Mesendoderm (in vitro differentiated cells): ENCODE measurements at regions not wholly inside any gene's neighbourhood (a gene's known extent, or its start where the extent isn't known, plus 50 kb on each side); places are given as distances from the start of the nearest gene placed in this dataset.

Experiments used
- DNase-seq: peaks from one replicate; pipeline ENCODE4 v3.0.0; 2013
- H2AK5ac ChIP-seq: 2 replicates; pipeline ENCODE4 v1.6.1; 2013; ENCODE audit warnings: low read length, inconsistent platforms
- H2BK120ac ChIP-seq: 2 replicates; pipeline ENCODE4 v1.6.1; 2013; ENCODE audit warnings: low read depth, mild to moderate bottlenecking, low read length, moderate library complexity, mixed read lengths
- H2BK15ac ChIP-seq: replicated peaks from 2 replicates; pipeline ENCODE4 v1.6.1; 2013; ENCODE audit warnings: low read depth, mild to moderate bottlenecking, moderate library complexity
- H2BK5ac ChIP-seq: 2 replicates; pipeline ENCODE4 v1.6.1; 2013; ENCODE audit warnings: low read length, inconsistent platforms
- H3K18ac ChIP-seq: 2 replicates; pipeline ENCODE4 v1.6.1; 2013; ENCODE audit warnings: mild to moderate bottlenecking, low read length, mixed read lengths
- H3K23ac ChIP-seq: one replicate; pipeline ENCODE4 v1.6.1; 2013; ENCODE audit warnings: low read length
- H3K27ac ChIP-seq: 2 replicates; pipeline ENCODE4 v1.5.1; 2013; ENCODE audit warnings: low read depth, mild to moderate bottlenecking, inconsistent platforms, low read length, moderate library complexity
- H3K27me3 ChIP-seq: 2 replicates; pipeline ENCODE4 v1.6.1; 2013; ENCODE audit warnings: low read length, control low read depth, mild to moderate bottlenecking, inconsistent platforms; ENCODE audit not compliant: insufficient read depth, poor library complexity
- H3K36me3 ChIP-seq: 2 replicates; pipeline ENCODE4 v1.6.1; 2013; ENCODE audit warnings: low read length, inconsistent platforms; ENCODE audit not compliant: control insufficient read depth, insufficient read depth
- H3K4ac ChIP-seq: one replicate; pipeline ENCODE4 v1.6.1; 2013; ENCODE audit warnings: low read depth, mild to moderate bottlenecking, low read length, moderate library complexity
- H3K4me1 ChIP-seq: 2 replicates; pipeline ENCODE4 v1.6.1; 2013; ENCODE audit warnings: low read depth, low read length, inconsistent platforms; ENCODE audit not compliant: control insufficient read depth
- H3K4me2 ChIP-seq: 2 replicates; pipeline ENCODE4 v1.6.1; 2013; ENCODE audit warnings: low read length
- H3K4me3 ChIP-seq: 2 replicates; pipeline ENCODE4 v1.5.1; 2013; ENCODE audit warnings: mild to moderate bottlenecking, low read length
- H3K56ac ChIP-seq: one replicate; pipeline ENCODE4 v1.6.1; 2013; ENCODE audit warnings: low read length
- H3K79me1 ChIP-seq: 2 replicates; pipeline ENCODE4 v1.6.1; 2013; ENCODE audit warnings: low read length, inconsistent platforms
- H3K79me2 ChIP-seq: 2 replicates; pipeline ENCODE4 v1.6.1; 2013; ENCODE audit warnings: mild to moderate bottlenecking, low read length; ENCODE audit not compliant: control insufficient read depth, insufficient read depth
- H3K9ac ChIP-seq: 2 replicates; pipeline ENCODE4 v1.6.1; 2013; ENCODE audit warnings: low read length, inconsistent platforms
- H4K5ac ChIP-seq: one replicate; pipeline ENCODE4 v1.6.1; 2013; ENCODE audit warnings: low read length
- H4K8ac ChIP-seq: one replicate; pipeline ENCODE4 v1.6.1; 2013; ENCODE audit warnings: low read depth, mild to moderate bottlenecking, control low read depth, low read length, moderate library complexity
- WGBS: extraction: QIAGEN DNeasy Blood & Tissue Kit; methylation state at CpG from one replicate; pipeline ENCODE4 v1.1.7; 2013; ENCODE audit warnings: low lambda C conversion rate, missing lambda C conversion rate; ENCODE audit not compliant: insufficient coverage; ENCODE audit errors: extremely low coverage; 5-methylcytosine and 5-hydroxymethylcytosine counted together

DNA sequence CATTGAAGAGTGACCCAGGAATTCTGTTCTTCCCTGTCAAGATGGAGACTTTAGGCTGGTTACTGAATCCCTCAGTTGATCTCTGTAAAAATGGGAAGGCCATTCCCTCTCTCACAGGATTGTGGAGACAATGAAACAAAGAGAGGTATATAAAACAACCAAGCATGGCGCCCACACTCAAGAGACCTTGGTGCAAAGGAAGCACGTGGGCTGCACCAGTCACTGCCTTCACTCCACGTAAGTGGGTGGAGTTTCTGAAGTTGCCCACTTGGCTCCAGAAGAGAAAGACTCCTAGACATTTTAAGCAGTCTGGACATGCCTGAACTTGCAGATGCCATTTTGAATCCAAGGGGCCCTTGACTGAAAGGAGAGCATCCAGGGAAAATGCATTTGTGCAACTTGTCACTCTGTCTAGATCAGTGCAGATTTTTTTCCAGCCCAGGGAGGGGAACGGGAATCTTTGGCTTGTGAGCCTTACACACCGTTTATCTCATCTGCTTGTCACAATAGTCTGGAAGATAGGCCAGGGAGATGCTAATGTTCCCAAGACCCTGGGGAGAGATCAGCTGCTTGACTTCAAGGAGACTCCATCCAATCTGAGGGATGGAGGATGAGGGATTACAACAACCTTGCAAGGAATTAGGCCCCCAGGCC is 96.9 kb upstream of the TBX3 start:
- Histone ChIP-seq H3K9ac (no peak overlapping the region), H4K8ac (no peak overlapping the region), H3K27me3 (no peaks in the 10 kb centered on the region), H3K79me2 (no peaks in the 10 kb centered on the region), H2BK120ac (no peak overlapping the region), H3K4me3 (no peak overlapping the region), H3K4ac (no peak overlapping the region), H3K4me2 (no peak overlapping the region), H3K36me3 (no peaks in the 10 kb centered on the region), H3K18ac (no peak overlapping the region), H2BK15ac (no peak overlapping the region), H2BK5ac (no peak overlapping the region), H3K56ac (no peak overlapping the region), H4K5ac (no peak overlapping the region), H3K79me1 (no peaks in the 10 kb centered on the region), H3K23ac (no peak overlapping the region), H2AK5ac (no peak overlapping the region), H3K27ac (no peak overlapping the region), H3K4me1 (no peaks in the 10 kb centered on the region)
- WGBS: no CpG with 5 or more reads among the region's 5 CpGs
- DNase-seq: peak; percentile 35

DNA sequence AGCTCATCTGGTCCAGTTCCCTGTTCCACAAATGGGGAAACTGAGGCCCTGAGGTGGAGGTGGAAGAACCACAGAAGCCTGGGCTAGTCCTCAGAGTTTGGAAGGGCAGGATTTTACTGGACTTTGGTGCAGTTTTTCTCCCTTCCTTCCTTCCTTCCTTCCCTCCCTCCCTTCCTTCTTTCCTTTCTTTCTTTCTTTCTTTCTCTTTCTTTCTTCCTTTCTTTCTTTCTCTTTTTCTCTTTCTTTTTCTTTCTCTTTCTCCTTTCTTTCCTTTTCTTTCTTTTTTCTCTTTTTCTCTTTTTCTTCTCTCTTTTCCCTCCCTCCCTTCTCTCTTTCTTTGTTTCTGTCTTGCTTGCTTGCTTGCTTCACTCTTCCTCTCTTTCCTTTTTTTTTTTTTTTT is 95.7 kb upstream of the TBX3 start:
- Histone ChIP-seq H3K56ac (no peak overlapping the region), H4K5ac (no peak overlapping the region), H3K4me2 (no peak overlapping the region), H3K23ac (no peak overlapping the region), H2AK5ac (no peak overlapping the region), H3K4me3 (no peak overlapping the region), H3K9ac (no peak overlapping the region), H3K4me1 (no peaks in the 10 kb centered on the region), H3K4ac (no peak overlapping the region), H4K8ac (no peak overlapping the region), H3K27ac (no peak overlapping the region), H3K18ac (no peak overlapping the region), H3K79me1 (no peaks in the 10 kb centered on the region), H3K27me3 (no peaks in the 10 kb centered on the region), H3K36me3 (no peaks in the 10 kb centered on the region), H3K79me2 (no peaks in the 10 kb centered on the region), H2BK120ac (no peak overlapping the region), H2BK15ac (no peak overlapping the region), H2BK5ac (no peak overlapping the region)
- DNase-seq: no peak

DNA sequence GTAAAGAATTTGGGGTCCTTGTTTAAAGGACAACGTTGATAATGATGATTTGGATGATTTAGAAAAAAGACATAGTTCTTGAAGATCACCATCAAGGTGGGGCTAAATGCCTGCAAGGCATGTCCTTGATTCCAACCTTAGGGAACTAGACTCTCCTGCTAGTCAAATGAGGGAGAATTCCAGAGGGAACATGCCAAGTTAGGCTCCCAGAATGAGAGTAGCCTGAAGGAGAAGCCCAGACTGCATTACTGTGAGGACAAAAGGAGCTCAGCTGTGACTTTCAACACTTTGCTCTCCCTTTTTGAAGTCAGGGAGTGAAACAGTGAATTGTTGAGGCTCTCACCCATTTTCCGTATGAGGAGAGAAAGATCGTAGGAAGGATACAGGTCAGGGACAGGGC is 95.2 kb upstream of the TBX3 start:
- Histone ChIP-seq H3K4me2 (no peak overlapping the region), H2BK120ac (no peak overlapping the region), H3K4ac (no peak overlapping the region), H2BK5ac (no peak overlapping the region), H3K79me2 (no peaks in the 10 kb centered on the region), H3K56ac (no peak overlapping the region), H3K79me1 (no peaks in the 10 kb centered on the region), H3K9ac (no peak overlapping the region), H2AK5ac (no peak overlapping the region), H4K8ac (no peak overlapping the region), H3K27me3 (no peaks in the 10 kb centered on the region), H3K4me1 (no peaks in the 10 kb centered on the region), H3K23ac (no peak overlapping the region), H4K5ac (no peak overlapping the region), H2BK15ac (no peak overlapping the region), H3K4me3 (no peak overlapping the region), H3K27ac (no peak overlapping the region), H3K36me3 (no peaks in the 10 kb centered on the region), H3K18ac (no peak overlapping the region)
- WGBS: no CpG with 5 or more reads among the region's 3 CpGs
- DNase-seq: peak; percentile 56

DNA sequence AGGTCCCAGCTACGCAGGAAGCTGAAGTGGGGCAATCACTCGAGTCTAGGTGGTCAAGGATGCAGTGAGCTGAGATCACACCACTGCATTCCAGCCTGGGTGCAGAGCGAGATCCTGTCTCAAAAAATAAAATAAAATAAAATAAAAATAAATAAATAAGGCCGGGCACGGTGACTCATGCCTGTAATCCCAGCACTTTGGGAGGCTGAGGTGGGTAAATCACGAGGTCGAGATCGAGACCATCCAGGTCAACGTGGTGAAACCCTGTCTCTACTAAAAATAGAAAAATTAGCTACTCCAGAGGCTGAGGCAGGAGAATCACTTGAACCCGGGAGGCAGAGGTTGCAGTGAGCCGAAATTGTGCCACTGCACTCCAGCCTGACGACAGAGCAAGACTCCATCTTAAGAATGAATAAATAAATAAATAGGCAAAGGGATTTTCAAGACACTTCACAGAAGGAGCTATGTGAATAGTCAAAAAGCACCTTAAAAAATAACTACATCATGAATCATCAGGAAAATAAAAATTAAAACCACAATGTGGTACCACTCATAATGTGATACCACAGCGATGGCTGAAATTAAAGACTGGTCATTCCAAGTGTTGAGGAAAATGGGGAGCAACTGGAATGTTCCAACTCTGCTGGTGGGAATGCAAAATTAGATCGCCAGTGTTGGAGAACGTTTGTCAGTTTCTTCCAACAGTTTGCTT is 92.9 kb upstream of the TBX3 start:
- Histone ChIP-seq H3K36me3 (no peaks in the 10 kb centered on the region), H4K8ac (no peak overlapping the region), H3K4me1 (no peaks in the 10 kb centered on the region), H2BK5ac (no peak overlapping the region), H3K18ac (no peak overlapping the region), H2BK120ac (no peak overlapping the region), H3K4ac (no peak overlapping the region), H3K27ac (no peak overlapping the region), H3K79me2 (no peaks in the 10 kb centered on the region), H3K4me2 (no peak overlapping the region), H3K23ac (no peak overlapping the region), H3K9ac (no peak overlapping the region), H4K5ac (no peak overlapping the region), H3K79me1 (no peaks in the 10 kb centered on the region), H3K4me3 (no peak overlapping the region), H3K56ac (no peak overlapping the region), H3K27me3 (no peaks in the 10 kb centered on the region), H2BK15ac (no peak overlapping the region), H2AK5ac (no peak overlapping the region)
- DNase-seq: no peak
- no CpG with 5 or more reads among the region's 15 CpGs for WGBS

DNA sequence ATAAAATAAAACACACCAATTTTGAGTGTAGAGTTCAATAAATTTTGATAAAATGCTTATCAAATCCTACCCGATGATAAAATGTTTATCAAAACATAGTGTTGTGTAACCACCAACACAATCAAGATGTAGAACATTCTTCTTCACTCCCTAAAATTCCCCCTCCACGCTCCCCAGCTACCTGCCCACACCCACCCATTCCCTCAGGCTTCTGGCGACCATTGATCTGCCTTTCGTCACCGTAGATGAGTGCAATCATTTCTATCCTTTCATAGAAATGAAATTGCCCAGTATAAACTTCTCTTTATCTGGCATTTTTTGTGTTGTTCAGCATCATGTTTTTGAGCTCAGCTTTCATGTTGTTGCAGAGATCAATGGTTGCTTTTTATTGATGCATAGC is 90.7 kb upstream of the TBX3 start:
- no CpG with 5 or more reads among the region's 5 CpGs for WGBS

DNA sequence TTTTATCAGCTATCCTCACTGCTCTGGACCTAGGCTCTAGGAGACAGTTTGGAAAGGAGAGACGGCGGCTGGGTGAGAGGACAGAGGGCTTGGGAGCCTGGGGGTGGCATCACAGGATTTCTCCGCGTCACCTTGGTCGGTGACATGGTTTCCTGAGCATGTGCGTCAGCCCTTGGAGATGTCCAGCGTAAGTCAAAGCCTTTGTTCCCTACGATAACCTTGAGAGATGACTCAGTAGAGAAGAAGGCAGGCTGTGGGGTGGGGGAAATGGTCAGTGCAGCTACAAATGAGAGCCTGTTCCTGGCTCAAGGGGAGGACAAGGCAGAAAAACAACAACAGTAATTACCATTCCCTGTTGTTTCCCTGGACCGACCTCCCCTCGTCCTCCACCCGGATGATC is 90.2 kb upstream of the TBX3 start:
- no peak overlapping the region for H3K18ac ChIP-seq
- H3K27me3 ChIP-seq: no peaks in the 10 kb centered on the region
- H3K4me1 ChIP-seq: no peaks in the 10 kb centered on the region
- H3K36me3 ChIP-seq: no peaks in the 10 kb centered on the region
- no CpG with 5 or more reads among the region's 11 CpGs for WGBS
- no peaks in the 10 kb centered on the region for H3K79me1 ChIP-seq
- H3K56ac ChIP-seq: peak overlapping the region; percentile 2
- no peak overlapping the region for H3K4ac ChIP-seq
- no peak overlapping the region for H3K4me3 ChIP-seq
- H4K5ac ChIP-seq: no peak overlapping the region
- no peak overlapping the region for H3K27ac ChIP-seq
- no peak overlapping the region for H2BK5ac ChIP-seq
- peak; percentile 69 for DNase-seq
- no peak overlapping the region for H2AK5ac ChIP-seq
- no peak overlapping the region for H4K8ac ChIP-seq
- H3K4me2 ChIP-seq: no peak overlapping the region
- H3K9ac ChIP-seq: no peak overlapping the region
- no peak overlapping the region for H2BK15ac ChIP-seq
- no peaks in the 10 kb centered on the region for H3K79me2 ChIP-seq
- H3K23ac ChIP-seq: no peak overlapping the region
- no peak overlapping the region for H2BK120ac ChIP-seq

More for the DNA sequence above, 90.7 kb upstream of the TBX3 start:
- Histone ChIP-seq H3K79me1 (no peaks in the 10 kb centered on the region), H3K4ac (no peak overlapping the region), H4K8ac (no peak overlapping the region), H3K18ac (no peak overlapping the region), H3K79me2 (no peaks in the 10 kb centered on the region), H3K27me3 (no peaks in the 10 kb centered on the region), H2AK5ac (no peak overlapping the region), H3K9ac (no peak overlapping the region), H3K27ac (no peak overlapping the region), H3K36me3 (no peaks in the 10 kb centered on the region), H2BK15ac (no peak overlapping the region), H3K4me1 (no peaks in the 10 kb centered on the region), H3K4me2 (no peak overlapping the region), H2BK5ac (no peak overlapping the region), H3K4me3 (no peak overlapping the region), H4K5ac (no peak overlapping the region), H2BK120ac (no peak overlapping the region), H3K56ac (no peak overlapping the region), H3K23ac (no peak overlapping the region)
- no peak for DNase-seq
